ENCODE measurements at regions not wholly inside any gene's neighbourhood (a gene's known extent, or its start where the extent isn't known, plus 50 kb on each side); places are given as distances from the start of the nearest gene placed in this dataset.

DNA sequence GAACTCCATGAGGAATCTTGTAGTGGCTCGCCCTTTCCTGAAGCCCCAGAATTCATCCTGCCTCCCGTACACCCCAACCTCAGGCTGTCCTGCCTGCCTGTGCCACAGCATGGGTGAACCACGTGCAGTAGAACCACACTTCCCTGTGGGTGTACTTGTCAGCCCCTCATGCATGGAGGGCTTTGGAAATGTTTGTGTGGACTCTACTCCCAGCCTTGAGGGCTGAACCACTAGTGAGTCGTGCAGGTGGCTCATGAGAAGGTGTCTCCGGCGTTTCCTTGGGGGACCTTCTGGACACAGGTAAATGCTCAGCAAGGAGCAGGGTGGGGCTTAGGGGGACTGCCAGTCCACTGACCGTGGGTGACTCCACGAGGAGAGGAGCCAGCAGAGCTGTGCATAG is 58.7 kb upstream of the ADORA2B start:
- Histone ChIP-seq H3K9me3 (no peaks in the 10 kb centered on the region), H3K4me1 (no peaks in the 10 kb centered on the region), H3K27ac (no peak overlapping the region), H3K36me3 (no peaks in the 10 kb centered on the region), H3K4me3 (no peak overlapping the region), H3K27me3 (peaks cover 0 to 6% (median 0%) of the 10 kb centered on the region in 3 donors)
- intact Hi-C loops (cut with DNase I; ENCODE audit: low total_unique reads): no loop called here
- TF ChIP-seq, protein P1, sequence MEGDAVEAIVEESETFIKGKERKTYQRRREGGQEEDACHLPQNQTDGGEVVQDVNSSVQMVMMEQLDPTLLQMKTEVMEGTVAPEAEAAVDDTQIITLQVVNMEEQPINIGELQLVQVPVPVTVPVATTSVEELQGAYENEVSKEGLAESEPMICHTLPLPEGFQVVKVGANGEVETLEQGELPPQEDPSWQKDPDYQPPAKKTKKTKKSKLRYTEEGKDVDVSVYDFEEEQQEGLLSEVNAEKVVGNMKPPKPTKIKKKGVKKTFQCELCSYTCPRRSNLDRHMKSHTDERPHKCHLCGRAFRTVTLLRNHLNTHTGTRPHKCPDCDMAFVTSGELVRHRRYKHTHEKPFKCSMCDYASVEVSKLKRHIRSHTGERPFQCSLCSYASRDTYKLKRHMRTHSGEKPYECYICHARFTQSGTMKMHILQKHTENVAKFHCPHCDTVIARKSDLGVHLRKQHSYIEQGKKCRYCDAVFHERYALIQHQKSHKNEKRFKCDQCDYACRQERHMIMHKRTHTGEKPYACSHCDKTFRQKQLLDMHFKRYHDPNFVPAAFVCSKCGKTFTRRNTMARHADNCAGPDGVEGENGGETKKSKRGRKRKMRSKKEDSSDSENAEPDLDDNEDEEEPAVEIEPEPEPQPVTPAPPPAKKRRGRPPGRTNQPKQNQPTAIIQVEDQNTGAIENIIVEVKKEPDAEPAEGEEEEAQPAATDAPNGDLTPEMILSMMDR (IDR thresholded peaks at IDR 0.05): no peak
- TF ChIP-seq EP300 (IDR thresholded peaks at IDR 0.05) (no peak), POLR2A (IDR thresholded peaks at IDR 0.05) (no peak)
- DNase-seq: no peak
- 0 to 86% (median 79%) methylated on average over 1 to 8 of the region's 8 CpGs for WGBS, 5 donors

DNA sequence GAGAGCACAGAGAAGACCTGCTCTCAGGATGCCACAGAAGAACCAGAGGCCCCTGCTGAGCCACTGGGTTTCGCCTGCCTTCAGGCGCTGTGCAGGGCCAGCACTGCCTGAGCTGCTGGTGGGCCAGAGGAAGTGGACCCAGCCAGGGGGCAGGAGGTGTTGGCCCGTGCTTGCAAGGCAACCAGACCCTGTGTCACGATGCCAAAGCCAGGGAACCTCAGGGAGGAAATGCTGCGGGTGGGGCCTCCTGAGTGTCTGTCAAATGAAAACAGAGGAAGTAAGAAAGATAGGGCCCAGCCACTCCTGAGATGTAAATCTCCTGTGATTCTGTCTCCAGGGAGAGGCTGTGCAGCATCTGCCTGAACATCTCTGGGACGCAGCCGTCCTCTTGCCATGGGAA is 58.1 kb upstream of the ADORA2B start:
- 65 to 80% (median 72%) methylated on average over 4 to 7 of the region's 7 CpGs; no CpG with 5 or more reads in 1 of the 5 donors for WGBS, 5 donors
- intact Hi-C loops (cut with DNase I; ENCODE audit: low total_unique reads): no loop called here
- Histone ChIP-seq H3K27ac (no peak overlapping the region), H3K36me3 (no peaks in the 10 kb centered on the region), H3K4me3 (no peak overlapping the region), H3K4me1 (no peaks in the 10 kb centered on the region), H3K9me3 (no peaks in the 10 kb centered on the region), H3K27me3 (peaks cover 0 to 6% (median 0%) of the 10 kb centered on the region in 3 donors)
- no peak for TF ChIP-seq EP300 (IDR thresholded peaks at IDR 0.05)
- no peak for TF ChIP-seq POLR2A (IDR thresholded peaks at IDR 0.05)
- no peak for TF ChIP-seq POLR2AphosphoS5 (IDR thresholded peaks at IDR 0.05)
- TF ChIP-seq, protein P1 (IDR thresholded peaks at IDR 0.05): no peak
- DNase-seq: no peak

DNA sequence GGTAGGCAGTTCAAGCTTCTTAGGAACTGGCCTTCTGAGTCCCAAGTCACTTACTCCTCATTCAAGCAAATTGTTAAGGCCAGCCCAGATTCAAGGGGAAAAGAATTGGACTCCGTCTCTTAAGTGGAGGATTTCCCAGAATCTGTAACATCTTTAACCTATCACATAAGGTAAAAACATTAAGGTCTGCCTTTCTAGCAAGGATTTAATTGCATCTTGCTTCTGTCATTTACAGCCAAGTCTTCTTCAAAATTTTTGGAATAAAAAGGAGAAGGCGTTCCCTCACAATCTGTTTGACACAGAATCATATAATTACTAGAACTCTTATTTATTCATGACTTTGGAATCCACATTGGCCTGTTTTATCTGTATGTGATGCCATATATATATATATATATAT is 56.5 kb upstream of the ADORA2B start:
- no peaks in the 10 kb centered on the region for H3K27me3 ChIP-seq
- intact Hi-C loops (cut with DNase I; ENCODE audit: low total_unique reads): no loop called here
- no peaks in the 10 kb centered on the region for H3K9me3 ChIP-seq
- H3K4me1 ChIP-seq: peaks cover 4 to 13% (median 7%) of the 10 kb centered on the region in 4 donors
- DNase-seq: no peak
- TF ChIP-seq POLR2AphosphoS5 (IDR thresholded peaks at IDR 0.05) (no peak), POLR2A (IDR thresholded peaks at IDR 0.05) (no peak), EP300 (IDR thresholded peaks at IDR 0.05) (no peak)
- TF ChIP-seq, protein P1 (IDR thresholded peaks at IDR 0.05): no peak
- 91 to 100% (median 97%) methylated on average over 2 of the region's 2 CpGs; no CpG with 5 or more reads in 1 of the 5 donors for WGBS, 5 donors
- no peaks in the 10 kb centered on the region for H3K36me3 ChIP-seq
- H3K4me3 ChIP-seq: no peak overlapping the region
- H3K27ac ChIP-seq: no peak overlapping the region

DNA sequence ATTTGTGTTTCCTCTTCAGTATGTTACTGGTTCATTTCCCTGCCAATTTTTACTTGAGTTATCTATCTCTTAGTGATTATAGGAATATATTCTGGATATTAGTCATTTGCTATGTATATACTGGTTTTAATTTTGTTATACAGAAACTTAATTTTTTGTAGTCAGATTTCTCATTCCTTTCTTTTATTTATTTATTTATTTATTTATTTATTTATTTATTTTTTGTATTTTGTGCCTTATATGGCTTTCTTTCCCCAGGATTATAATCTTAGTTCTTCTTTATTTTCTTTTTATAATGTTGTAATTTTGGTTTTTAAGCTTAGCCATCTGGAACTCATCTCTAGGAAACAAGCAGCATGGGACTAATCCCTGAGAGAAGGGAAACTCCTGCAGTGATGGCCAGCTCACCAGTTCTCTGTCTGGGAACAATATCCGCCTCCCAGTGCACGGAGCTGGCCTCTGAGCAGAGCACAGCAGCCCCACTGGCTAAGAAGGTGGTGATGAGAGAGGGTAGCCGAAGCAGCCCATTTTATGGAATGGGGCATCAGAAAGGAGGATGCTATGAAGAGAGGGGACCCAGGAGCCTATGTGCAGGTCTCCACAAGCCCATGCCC is 54.5 kb upstream of the ADORA2B start:
- TF ChIP-seq POLR2A (IDR thresholded peaks at IDR 0.05): no peak
- TF ChIP-seq POLR2AphosphoS5 (IDR thresholded peaks at IDR 0.05): no peak
- no peak for TF ChIP-seq EP300 (IDR thresholded peaks at IDR 0.05)
- TF ChIP-seq, protein P1 (IDR thresholded peaks at IDR 0.05): no peak
- Histone ChIP-seq H3K4me1 (peaks cover 4 to 22% (median 12%) of the 10 kb centered on the region in 4 donors), H3K4me3 (no peak overlapping the region), H3K36me3 (no peaks in the 10 kb centered on the region), H3K27ac (no peak overlapping the region), H3K9me3 (no peaks in the 10 kb centered on the region), H3K27me3 (no peaks in the 10 kb centered on the region)
- 78 to 90% (median 88%) methylated on average over 3 of the region's 3 CpGs for WGBS, 5 donors
- intact Hi-C loops (cut with DNase I; ENCODE audit: low total_unique reads): no loop called here
- DNase-seq: no peak

Data from stomach (tissue), 8 donors.